OCI-M1 (cell line): ENCODE measurements at regions not wholly inside any gene's neighbourhood (a gene's known extent, or its start where the extent isn't known, plus 50 kb on each side); places are given as distances from the start of the nearest gene placed in this dataset.
A peak's percentile ranks its signal among the peaks of the same experiment; 100 is the strongest.

Experiments
- DNase-seq: peaks from one replicate; lab custom pipeline; 2025; lab: John Stamatoyannopoulos, UW

DNA sequence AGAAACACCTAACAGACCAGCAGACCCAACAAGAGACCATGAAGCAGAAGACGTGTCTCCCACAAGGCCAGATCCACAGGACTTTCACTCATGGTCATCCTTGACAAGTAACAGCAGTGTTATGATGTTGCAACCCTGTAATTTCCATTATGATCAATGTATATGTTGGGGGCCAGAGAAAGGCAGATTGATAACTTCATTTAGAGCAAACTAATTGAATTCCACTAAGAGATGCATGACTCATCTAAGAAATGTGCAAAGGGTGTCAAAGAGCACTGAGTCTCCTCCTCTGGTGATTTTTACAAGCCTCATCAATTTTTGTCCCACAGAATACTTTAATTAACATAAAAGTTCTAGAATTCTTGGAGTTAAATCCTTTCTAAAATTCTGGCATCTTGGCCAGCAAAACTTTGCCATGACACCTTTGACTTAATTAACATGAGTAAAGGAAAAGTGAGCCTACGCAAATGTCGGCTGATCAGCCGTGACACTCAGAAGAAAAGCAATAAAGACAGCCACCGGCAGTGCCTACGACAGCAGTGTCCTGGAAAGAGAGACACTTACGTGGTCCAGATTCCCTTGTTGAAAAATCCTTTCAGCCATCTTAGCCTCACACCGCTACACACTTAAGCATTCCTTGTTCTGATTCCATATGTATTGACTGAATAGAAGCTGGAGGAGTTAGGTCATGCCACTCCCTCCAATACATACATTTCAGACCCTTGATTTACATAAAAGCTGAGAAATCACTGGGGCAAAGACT, 370.2 kb upstream of the CCDC196 start:
- DNase-seq = no peak

GRCh38 chr14:66116732-66117131, 369.4 kb upstream of the CCDC196 start:
- DNase-seq = no peak

GRCh38 chr14:66117600-66117999, 368.6 kb upstream of the CCDC196 start:
- no peak for DNase-seq

GRCh38 chr14:66119606-66120231, 366.5 kb upstream of the CCDC196 start:
- no peak for DNase-seq

GRCh38 chr14:66120402-66120801, 365.8 kb upstream of the CCDC196 start:
- no peak for DNase-seq

GRCh38 chr14:66121859-66122258, 364.3 kb upstream of the CCDC196 start:
- DNase-seq = no peak

- DNase-seq = no peak
Observed at GRCh38 chr14:66129224-66129623, 356.9 kb upstream of the CCDC196 start.

GRCh38 chr14:66131111-66131510, 355.1 kb upstream of the CCDC196 start:
- no peak for DNase-seq

- DNase-seq = no peak
Observed at GRCh38 chr14:66133666-66134065, 352.5 kb upstream of the CCDC196 start.

GRCh38 chr14:66135831-66136230, 350.3 kb upstream of the CCDC196 start:
- no peak for DNase-seq

DNA sequence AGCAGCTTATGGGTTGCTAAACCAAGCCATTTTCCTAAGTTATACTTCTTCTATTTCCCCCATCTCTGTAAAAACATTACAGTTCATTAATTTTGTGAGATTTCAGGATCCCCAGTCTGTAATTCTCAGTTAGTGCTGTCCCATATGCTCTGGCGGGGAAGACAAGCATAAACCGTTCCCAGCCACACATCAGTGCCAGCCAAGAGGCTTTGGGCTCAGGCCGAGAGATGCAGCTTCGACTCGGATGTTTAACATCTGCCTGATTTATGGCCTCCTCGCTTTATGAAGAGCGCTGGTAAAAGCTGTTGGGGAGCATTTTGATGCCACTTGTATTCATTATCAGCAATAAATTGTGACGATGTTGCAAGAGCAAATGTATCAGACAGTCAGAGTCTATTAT, 349.1 kb upstream of the CCDC196 start:
- DNase-seq = no peak

DNA sequence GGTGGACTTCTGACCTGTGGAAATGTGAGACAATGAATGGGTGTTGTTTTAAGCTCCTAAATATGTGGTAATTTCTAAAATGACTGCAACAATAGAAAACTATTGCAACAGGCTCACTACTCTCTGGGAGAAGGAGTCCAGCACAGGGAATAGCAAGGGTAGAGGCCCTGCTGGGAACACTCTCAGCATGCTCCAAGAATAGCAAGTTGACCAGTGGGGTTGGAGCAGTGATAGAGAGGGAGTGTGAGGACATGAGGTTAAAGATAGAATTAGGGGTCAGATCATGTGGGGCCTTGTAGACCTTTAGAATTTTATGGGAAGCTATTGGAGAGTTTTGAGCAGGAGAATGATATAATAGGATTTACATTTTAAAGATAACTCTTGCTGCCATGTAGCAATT, 346.7 kb upstream of the CCDC196 start:
- DNase-seq = no peak

- peak; percentile 23 for DNase-seq
Observed at GRCh38 chr14:66140213-66140918, 345.8 kb upstream of the CCDC196 start.

GRCh38 chr14:66140963-66141362, 345.2 kb upstream of the CCDC196 start:
- no peak for DNase-seq

- no peak for DNase-seq
Observed at GRCh38 chr14:66141733-66142132, 344.4 kb upstream of the CCDC196 start.

GRCh38 chr14:66143387-66144112, 342.6 kb upstream of the CCDC196 start:
- DNase-seq = no peak

DNA sequence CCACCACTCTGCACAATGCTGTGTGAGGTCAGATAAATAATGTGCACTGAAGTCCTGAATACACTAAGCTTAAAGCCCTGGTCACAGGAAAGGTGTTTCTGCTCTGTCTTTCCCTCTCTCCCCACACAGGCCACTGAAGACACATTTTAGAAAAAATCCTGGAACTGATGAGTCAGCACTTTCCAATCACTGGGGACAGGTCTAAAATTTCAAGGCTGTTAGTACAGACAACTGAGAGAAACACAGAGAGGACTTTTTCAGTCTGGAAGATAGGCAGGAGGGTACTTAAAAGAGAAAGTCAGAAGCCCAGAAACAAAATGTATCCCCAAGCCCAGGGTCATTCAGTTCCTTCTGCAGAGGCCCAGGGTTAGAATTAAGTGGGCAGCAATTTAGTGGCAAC, 333.9 kb upstream of the CCDC196 start:
- DNase-seq = peak; percentile 4

GRCh38 chr14:66152747-66153146, 333.4 kb upstream of the CCDC196 start:
- DNase-seq = no peak

GRCh38 chr14:66163023-66163422, 323.1 kb upstream of the CCDC196 start:
- no peak for DNase-seq

DNA sequence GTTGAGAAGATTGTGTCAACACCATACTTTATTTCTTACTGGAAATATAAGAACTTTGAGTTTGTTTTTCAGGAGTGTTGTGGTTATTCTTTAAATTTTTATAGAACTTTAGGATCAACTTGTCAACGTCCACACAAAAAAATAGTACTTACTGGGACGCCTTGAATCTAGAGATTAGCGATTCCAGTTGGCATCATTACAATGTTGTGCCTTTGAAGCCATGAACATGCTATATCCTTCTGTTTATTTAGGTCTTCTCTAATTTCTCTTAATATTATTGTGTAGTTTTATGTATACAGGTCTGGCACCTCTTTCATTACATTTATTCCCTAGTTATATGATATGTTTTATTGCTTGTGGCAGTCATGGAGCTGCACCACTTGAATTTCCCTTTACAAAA, 320.8 kb upstream of the CCDC196 start:
- no peak for DNase-seq

DNA sequence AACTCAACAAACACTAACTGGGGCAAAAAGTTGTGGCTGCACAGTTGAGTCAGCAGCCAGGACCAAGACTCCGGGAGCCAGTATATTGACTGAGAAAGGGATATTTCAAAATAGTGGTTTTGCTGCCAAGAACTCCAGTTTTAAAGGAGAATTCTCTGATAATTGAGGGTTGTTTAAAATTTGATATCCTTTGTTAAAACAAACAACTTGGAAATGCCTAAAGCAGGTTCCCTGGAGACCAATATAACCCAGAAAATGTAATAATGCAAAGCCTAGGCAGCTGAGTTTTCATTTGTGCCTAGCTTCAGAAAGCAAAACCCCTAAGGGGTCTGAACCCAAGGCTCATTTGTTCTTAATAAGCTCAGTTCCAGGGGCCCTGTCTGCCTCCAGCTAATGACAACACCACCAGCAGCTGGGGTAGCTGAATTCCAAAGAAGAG, 311.7 kb upstream of the CCDC196 start:
- no peak for DNase-seq

GRCh38 chr14:66177935-66178334, 308.2 kb upstream of the CCDC196 start:
- DNase-seq = no peak
